K562 (cell line): ENCODE measurements at regions not wholly inside any gene's neighbourhood (a gene's known extent, or its start where the extent isn't known, plus 50 kb on each side); places are given as distances from the start of the nearest gene placed in this dataset.
A peak's percentile ranks its signal among the peaks of the same experiment; 100 is the strongest.

Experiments
- ATAC-seq: fragments of 200-7000 bp; cut with Tn5 transposase; 3 replicates; pipeline ENCODE4 v1.9.1; 2020; ENCODE audit warnings: moderate library complexity
- BruUV-seq: library from RNA; stranded (reverse); fragments of 400-500 nt; replicated peaks from 2 replicates; lab custom pipeline; 2021; lab: Mats Ljungman, UMichigan
- CTCF ChIA-PET: fragments of 300-600 bp; formaldehyde crosslinking; extraction: SDS; loops from one replicate; lab custom pipeline; 2021; ENCODE audit warnings: low intra/inter-chr PET ratio; lab: Yijun Ruan, JAX
- POLR2A ChIA-PET: fragments of 300-600, 350-650 bp; sonication (Branson Sonifier 250); formaldehyde crosslinking; extraction: SDS; loops from one replicate; lab custom pipeline; 2021; ENCODE audit warnings: antibody characterized with exemption, inconsistent platforms; lab: Yijun Ruan, JAX
- DNase-seq, 4 experiments: peaks; one replicate each; pipeline versions ENCODE4 v3.0.0 to v3.0.0-alpha.2; 2011 to 2018; ENCODE audit warnings: low spot score in 3 of 4, mixed read lengths in 3 of 4; ENCODE audit errors: extremely low read depth in 1 of 4
- FAIRE-seq: peaks from 2 replicates; lab custom pipeline; 2011; peaks lifted over from hg19 to GRCh38; lab: Jason Lieb, UNC
- H2AFZ ChIP-seq: 2 replicates; pipeline ENCODE4 v1.6.0; 2011; ENCODE audit warnings: low read depth, low read length, control low read depth, inconsistent platforms
- H3K27ac ChIP-seq: fragments of 200-600 bp; 3 replicates; pipeline ENCODE4 v1.8.0; 2011; ENCODE audit warnings: low read depth, mild to moderate bottlenecking, control low read depth, inconsistent platforms, low read length, moderate library complexity, mixed read lengths; ENCODE audit errors: extremely low read depth
- H3K27me3 ChIP-seq, 2 experiments: fragments of 300-600 bp in 1 of 2; 2 replicates in 1 of 2; 3 replicates in 1 of 2; pipeline versions ENCODE4 v1.6.0 to v1.8.0; 2011; ENCODE audit warnings: inconsistent platforms in 2 of 2, low read length in 2 of 2, mild to moderate bottlenecking in 1 of 2, mixed read lengths in 1 of 2, moderate library complexity in 1 of 2; ENCODE audit not compliant: control insufficient read depth in 2 of 2, insufficient read depth in 2 of 2
- H3K36me3 ChIP-seq: fragments of 300-600 bp; 3 replicates; pipeline ENCODE4 v1.8.0; 2011; ENCODE audit warnings: mild to moderate bottlenecking, low read length, inconsistent platforms; ENCODE audit not compliant: control insufficient read depth, insufficient read depth
- H3K4me1 ChIP-seq, 2 experiments: fragments of 200-600 bp in 1 of 2; replicated peaks in 1 of 2; 2 replicates in 1 of 2; 3 replicates in 1 of 2; pipeline versions ENCODE4 v1.5.1 to v1.8.0; 2011; ENCODE audit warnings: inconsistent platforms in 2 of 2, low read length in 2 of 2, mild to moderate bottlenecking in 1 of 2, mixed read lengths in 1 of 2, moderate library complexity in 1 of 2; ENCODE audit not compliant: control insufficient read depth in 2 of 2, insufficient read depth in 2 of 2
- H3K4me2 ChIP-seq: 2 replicates; pipeline ENCODE4 v1.6.1; 2011; ENCODE audit warnings: low read length, control low read depth, inconsistent platforms, mixed read lengths; ENCODE audit not compliant: insufficient read depth
- H3K4me3 ChIP-seq: fragments of 200-600 bp; sonication (generic), shearing (Covaris generic); 2 replicates; pipeline ENCODE4 v1.5.1; 2016; ENCODE audit warnings: control low read depth, inconsistent platforms
- H3K79me2 ChIP-seq: fragments of 200-600 bp; 3 replicates; pipeline ENCODE4 v1.8.0; 2011; ENCODE audit warnings: low read length, inconsistent platforms; ENCODE audit not compliant: control insufficient read depth, insufficient read depth
- H3K9ac ChIP-seq, 2 experiments: 2 replicates each; pipeline versions ENCODE4 v1.6.0 to v1.6.1; 2011; ENCODE audit warnings: low read depth in 2 of 2, low read length in 2 of 2, control low read depth in 1 of 2, inconsistent platforms in 1 of 2, mild to moderate bottlenecking in 1 of 2, mixed read lengths in 1 of 2; ENCODE audit not compliant: insufficient read depth in 1 of 2
- H3K9me1 ChIP-seq: one replicate; pipeline ENCODE4 v1.6.0; 2011; ENCODE audit warnings: inconsistent platforms, mild to moderate bottlenecking, low read length, moderate library complexity; ENCODE audit not compliant: control insufficient read depth, insufficient read depth
- H3K9me3 ChIP-seq: replicated peaks from 2 replicates; pipeline ENCODE4 v1.5.1; 2011; ENCODE audit warnings: low read depth, low read length, inconsistent platforms; ENCODE audit not compliant: control insufficient read depth, insufficient read depth
- H4K20me1 ChIP-seq: replicated peaks from 2 replicates; pipeline ENCODE4 v1.6.1; 2011; ENCODE audit warnings: low read length, inconsistent platforms, mixed read lengths; ENCODE audit not compliant: control insufficient read depth, insufficient read depth
- ESRRB ChIP-seq: fragments of 250-450 bp; sonication (Bioruptor Pico); IDR thresholded peaks from 2 replicates; pipeline ENCODE4 v1.5.0; 2020; ENCODE audit warnings: mild to moderate bottlenecking, moderate library complexity, borderline replicate concordance
- KDM5B ChIP-seq: fragments of 200-600 bp; sonication (generic); IDR thresholded peaks from 2 replicates; pipeline ENCODE4 v1.6.1; 2012; ENCODE audit warnings: low read depth, mild to moderate bottlenecking, moderate library complexity, low read length, control low read depth, inconsistent platforms; ENCODE audit not compliant: insufficient replicate concordance
- MGA ChIP-seq: fragments of 450-650 bp; IDR thresholded peaks from 2 replicates; pipeline ENCODE4 v1.6.1; 2016; ENCODE audit warnings: mild to moderate bottlenecking, moderate library complexity
- NR4A1 ChIP-seq, 2 experiments: fragments of 250-450 bp in 1 of 2; fragments of 450-650 bp in 1 of 2; sonication (Bioruptor Pico) in 1 of 2; IDR thresholded peaks; 2 replicates each; pipeline versions ENCODE4 v1.4.0 to v1.6.1; 2016 to 2020; ENCODE audit warnings: mild to moderate bottlenecking in 2 of 2, missing compliant biosample characterization in 1 of 2, missing genetic modification characterization in 1 of 2, moderate library complexity in 1 of 2
- NRF1 ChIP-seq, 2 experiments: fragments of 450-650 bp; IDR thresholded peaks in 1 of 2; conservative IDR thresholded peaks in 1 of 2; 2 replicates each; pipeline ENCODE4 v1.6.1; 2014; ENCODE audit warnings: mild to moderate bottlenecking in 2 of 2
- SMAD2 ChIP-seq: fragments of 150-350 bp; IDR thresholded peaks from 2 replicates; pipeline ENCODE4 v1.6.1; 2014; ENCODE audit warnings: low read depth, mild to moderate bottlenecking, low read length
- SMARCA4 ChIP-seq: fragments of 450-650 bp; IDR thresholded peaks from 2 replicates; pipeline ENCODE4 v1.6.1; 2016
- TAF9B ChIP-seq: fragments of 450-650 bp; IDR thresholded peaks from 2 replicates; pipeline ENCODE4 v1.6.1; 2018; ENCODE audit warnings: mild to moderate bottlenecking; ENCODE audit not compliant: partially characterized antibody
- VEZF1 ChIP-seq: fragments of 200-800 bp; sonication (Bioruptor generic); IDR thresholded peaks from 2 replicates; pipeline ENCODE4 v1.6.1; 2017; ENCODE audit warnings: missing genetic modification characterization, missing compliant biosample characterization
- ZNF444 ChIP-seq: fragments of 250-450 bp; sonication (Bioruptor Pico); IDR thresholded peaks from 2 replicates; pipeline ENCODE4 v1.4.0; 2020; ENCODE audit warnings: mild to moderate bottlenecking, moderate library complexity
- WGBS: fragments of 100-300 bp; shearing (Covaris generic); methylation state at CpG from one replicate; pipeline ENCODE4 v1.1.6; 2016; ENCODE audit warnings: low coverage, mixed read lengths; ENCODE audit not compliant: insufficient coverage; ENCODE audit errors: missing lambda C conversion rate; 5-methylcytosine and 5-hydroxymethylcytosine counted together
- in situ Hi-C: fragments of 300-500 bp; cut with MboI; formaldehyde crosslinking; loops from 4 replicates; pipeline ENCODE4 v1.15.0; 2018; ENCODE audit warnings: inconsistent platforms, mixed read lengths
- intact Hi-C: fragments of 100-400 bp; cut with micrococcal nuclease; formaldehyde crosslinking; loops from 2 replicates; pipeline ENCODE4 v1.14.2; 2022

GRCh38 chr2:175734686-175735085, 267.4 kb downstream of the LNPK start:
- BruUV-seq = no TSS peak
- POLR2A ChIA-PET = interaction anchor here (1.0 kb wide), 1 partner anchor 13 kb away, joined by 4 read pairs; no protein-coding TSS in a partner anchor
- Histone ChIP-seq H3K9me3 (no peaks in the 10 kb centered on the region), H3K4me1 (no peaks in the 10 kb centered on the region), H3K9me1 (no peaks in the 10 kb centered on the region), H2AFZ (no peak overlapping the region), H3K79me2 (no peaks in the 10 kb centered on the region), H3K9ac (no peak overlapping the region)
- in situ Hi-C loops (no loop called here), intact Hi-C loops (no loop called here)
- no peak for DNase-seq
- WGBS = 2% methylated on average over 5 of the region's 5 CpGs
- CTCF ChIA-PET = no interaction called here
- peak; percentile 51; the same call in 1 of the 3 replicates for ATAC-seq
- TF ChIP-seq SMAD2 = no peak
- TF ChIP-seq TAF9B = no peak
- no peak for TF ChIP-seq NRF1 (conservative IDR thresholded peaks at IDR 0.05 in 1 of 2, IDR thresholded peaks at IDR 0.05 in 1 of 2)
- no peak for TF ChIP-seq VEZF1 (CRISPR knock-in tag)
- no peak for TF ChIP-seq SMARCA4
- no peak for TF ChIP-seq NR4A1 (CRISPR knock-in tag; IDR thresholded peaks at IDR 0.05)
- TF ChIP-seq NR4A1 (tag; IDR thresholded peaks at IDR 0.05) = no peak
- no peak for TF ChIP-seq ZNF444 (CRISPR knock-in tag)
- TF ChIP-seq KDM5B = no peak
- TF ChIP-seq ESRRB (CRISPR knock-in tag) = no peak
- no peak for TF ChIP-seq MGA
- TF ChIP-seq, all 486 proteins: peak for 0
- Histone ChIP-seq H3K4me3 (no peak overlapping the region), H3K36me3 (no peaks in the 10 kb centered on the region), H3K4me2 (no peak overlapping the region), H4K20me1 (no peaks in the 10 kb centered on the region), H3K27me3 (peaks cover 4 to 20% of the 10 kb centered on the region in 2 experiments; a peak in 3 of 5 replicates), H3K27ac (no peak overlapping the region)
- no peak for FAIRE-seq
